Heart right ventricle (tissue), 16 donors: ENCODE measurements at regions not wholly inside any gene's neighbourhood (a gene's known extent, or its start where the extent isn't known, plus 50 kb on each side); places are given as distances from the start of the nearest gene placed in this dataset.

Source experiments
- ATAC-seq, 8 donors: fragments of 200-7000 bp; cut with Tn5 transposase; one replicate each; pipeline ENCODE4 v1.9.1; 2020; ENCODE audit warnings: mild to moderate bottlenecking in 8 of 8, moderate library complexity in 8 of 8, moderate number of reproducible peaks in 1 of 8
- DNase-seq, 2 donors: peaks; one replicate each; pipeline ENCODE4 v3.0.0-alpha.2; 2020
- H3K27ac ChIP-seq, 10 donors: fragments of 200-600 bp; sonication (generic) in 2 of 10; one replicate each; pipeline versions ENCODE4 v1.5.0 to v1.8.0; 2020 to 2022; ENCODE audit warnings: mild to moderate bottlenecking in 3 of 10
- H3K27me3 ChIP-seq, 7 donors: fragments of 200-600 bp; one replicate each; pipeline ENCODE4 v1.8.0; 2021 to 2022; ENCODE audit warnings: mild to moderate bottlenecking in 2 of 7
- H3K36me3 ChIP-seq, 9 donors: fragments of 200-600 bp; sonication (generic) in 1 of 9; one replicate each; pipeline versions ENCODE4 v1.5.0 to v1.8.0; 2020 to 2022; ENCODE audit warnings: mild to moderate bottlenecking in 2 of 9
- H3K4me1 ChIP-seq, 9 donors: fragments of 200-600 bp; sonication (generic) in 1 of 9; one replicate each; pipeline versions ENCODE4 v1.5.0 to v1.8.0; 2020 to 2022; ENCODE audit warnings: mild to moderate bottlenecking in 4 of 9
- H3K4me3 ChIP-seq, 10 donors: fragments of 200-600 bp; sonication (generic) in 2 of 10; one replicate each; pipeline versions ENCODE4 v1.5.0 to v1.8.0; 2020 to 2022; ENCODE audit warnings: mild to moderate bottlenecking in 7 of 10, moderate library complexity in 2 of 10
- H3K9me3 ChIP-seq, 11 donors: fragments of 200-600 bp in 10 of 11; sonication (generic) in 2 of 11; one replicate each; pipeline versions ENCODE4 v1.5.0 to v1.8.0; 2013 to 2022; ENCODE audit warnings: mild to moderate bottlenecking in 2 of 11, control low read depth in 1 of 11, moderate library complexity in 1 of 11
- WGBS, 2 donors: extraction: QIAGEN DNeasy Blood & Tissue Kit; methylation state at CpG; one replicate each; pipeline ENCODE4 v1.1.7; 2013; ENCODE audit warnings: inconsistent platforms in 1 of 2; 5-methylcytosine and 5-hydroxymethylcytosine counted together
- intact Hi-C, 10 donors: fragments of 100-400 bp; cut with DNase I; formaldehyde crosslinking; loops; one replicate each; pipeline versions ENCODE4 v1.11.1 to v1.14.2; 2022
- TF ChIP-seq, protein P1 (sequence below), 9 donors: fragments of 200-600 bp; sonication (generic) in 2 of 9; IDR thresholded peaks; one replicate each; pipeline versions ENCODE4 v1.5.0 to v1.8.0; 2021 to 2022; ENCODE audit warnings: antibody characterized with exemption in 9 of 9, mild to moderate bottlenecking in 5 of 9, moderate library complexity in 1 of 9
- donor health status: Arrhythmogenic right ventricular cardiomyopathy.
- donor health status: ischemic (EF 13 %, LVEDD 7.1; RV severe dilation, severe dysfunction).
- donor health status: healthy with polysubstance abuse.
- donor health status: DM: no; HTN: yes; CAD: no.
- donor health status: DM: no; HTN: no; CAD: no.
- donor health status: ischemic (EF 25% LVEDD 6.9; RV normal size, moderate dysfunction).
- donor health status: ischemic (EF 25% LVEDD 5.7; RV mildly dilated, moderate dysfunction).
- donor health status: healthy.
- donor health status: DM: yes; HTN: yes; CAD: no.
- donor health status: Ischemic cardiomyopathy.
- donor health status: ischemic (EF 35%, LVEDD 5.7; RV mildly dilated, moderate dysfunction).
- donor health status: nonischemic (EF 11% LVEDD 7.7; RV severe dilation, severe dysfunction).
- donor health status: DM: yes; HTN: yes; CAD: no.
- donor health status: PGD.
- donor health status: ischemic (EF 29% LVEDD 5.4; RV normal size, mild dysfunction).
- donor health status: nonischemic (EF 23%, LVEDD 6.1; RV moderate dilation, normal function).

DNA sequence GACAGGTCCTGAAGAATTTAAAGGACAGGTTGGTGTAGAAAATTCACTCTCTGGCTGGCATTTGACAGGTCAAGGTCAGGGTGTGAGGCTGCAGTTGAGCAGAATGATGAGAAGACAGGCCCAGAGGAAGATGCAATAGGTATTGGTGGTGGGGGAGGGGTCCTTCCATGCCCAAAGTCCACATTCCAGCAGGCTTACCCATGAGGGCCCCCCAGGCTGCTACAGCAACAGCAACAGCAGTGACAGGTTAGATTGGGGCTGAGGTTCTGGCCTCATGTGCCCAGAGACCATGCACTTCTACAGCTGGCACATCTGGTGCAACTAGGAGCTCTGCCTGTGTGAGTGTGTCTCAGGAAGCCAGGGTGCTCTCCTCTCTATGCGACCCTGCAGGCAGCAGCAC, 223.5 kb upstream of the GHITM start:
- Histone ChIP-seq H3K4me3 (no peak overlapping the region), H3K27me3 (peaks cover 0 to 9% (median 0%) of the 10 kb centered on the region in 7 donors), H3K36me3 (no peaks in the 10 kb centered on the region), H3K9me3 (no peaks in the 10 kb centered on the region), H3K4me1 (peaks cover 0 to 13% (median 0%) of the 10 kb centered on the region in 9 donors), H3K27ac (no peak overlapping the region)
- intact Hi-C loops, result no loop called here
- DNase-seq, result no peak
- 38 to 59% methylated on average over 1 of the region's 1 CpG for WGBS, 2 donors
- TF ChIP-seq, protein P1, sequence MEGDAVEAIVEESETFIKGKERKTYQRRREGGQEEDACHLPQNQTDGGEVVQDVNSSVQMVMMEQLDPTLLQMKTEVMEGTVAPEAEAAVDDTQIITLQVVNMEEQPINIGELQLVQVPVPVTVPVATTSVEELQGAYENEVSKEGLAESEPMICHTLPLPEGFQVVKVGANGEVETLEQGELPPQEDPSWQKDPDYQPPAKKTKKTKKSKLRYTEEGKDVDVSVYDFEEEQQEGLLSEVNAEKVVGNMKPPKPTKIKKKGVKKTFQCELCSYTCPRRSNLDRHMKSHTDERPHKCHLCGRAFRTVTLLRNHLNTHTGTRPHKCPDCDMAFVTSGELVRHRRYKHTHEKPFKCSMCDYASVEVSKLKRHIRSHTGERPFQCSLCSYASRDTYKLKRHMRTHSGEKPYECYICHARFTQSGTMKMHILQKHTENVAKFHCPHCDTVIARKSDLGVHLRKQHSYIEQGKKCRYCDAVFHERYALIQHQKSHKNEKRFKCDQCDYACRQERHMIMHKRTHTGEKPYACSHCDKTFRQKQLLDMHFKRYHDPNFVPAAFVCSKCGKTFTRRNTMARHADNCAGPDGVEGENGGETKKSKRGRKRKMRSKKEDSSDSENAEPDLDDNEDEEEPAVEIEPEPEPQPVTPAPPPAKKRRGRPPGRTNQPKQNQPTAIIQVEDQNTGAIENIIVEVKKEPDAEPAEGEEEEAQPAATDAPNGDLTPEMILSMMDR (IDR thresholded peaks at IDR 0.05), result no peak
- no peak for ATAC-seq

DNA sequence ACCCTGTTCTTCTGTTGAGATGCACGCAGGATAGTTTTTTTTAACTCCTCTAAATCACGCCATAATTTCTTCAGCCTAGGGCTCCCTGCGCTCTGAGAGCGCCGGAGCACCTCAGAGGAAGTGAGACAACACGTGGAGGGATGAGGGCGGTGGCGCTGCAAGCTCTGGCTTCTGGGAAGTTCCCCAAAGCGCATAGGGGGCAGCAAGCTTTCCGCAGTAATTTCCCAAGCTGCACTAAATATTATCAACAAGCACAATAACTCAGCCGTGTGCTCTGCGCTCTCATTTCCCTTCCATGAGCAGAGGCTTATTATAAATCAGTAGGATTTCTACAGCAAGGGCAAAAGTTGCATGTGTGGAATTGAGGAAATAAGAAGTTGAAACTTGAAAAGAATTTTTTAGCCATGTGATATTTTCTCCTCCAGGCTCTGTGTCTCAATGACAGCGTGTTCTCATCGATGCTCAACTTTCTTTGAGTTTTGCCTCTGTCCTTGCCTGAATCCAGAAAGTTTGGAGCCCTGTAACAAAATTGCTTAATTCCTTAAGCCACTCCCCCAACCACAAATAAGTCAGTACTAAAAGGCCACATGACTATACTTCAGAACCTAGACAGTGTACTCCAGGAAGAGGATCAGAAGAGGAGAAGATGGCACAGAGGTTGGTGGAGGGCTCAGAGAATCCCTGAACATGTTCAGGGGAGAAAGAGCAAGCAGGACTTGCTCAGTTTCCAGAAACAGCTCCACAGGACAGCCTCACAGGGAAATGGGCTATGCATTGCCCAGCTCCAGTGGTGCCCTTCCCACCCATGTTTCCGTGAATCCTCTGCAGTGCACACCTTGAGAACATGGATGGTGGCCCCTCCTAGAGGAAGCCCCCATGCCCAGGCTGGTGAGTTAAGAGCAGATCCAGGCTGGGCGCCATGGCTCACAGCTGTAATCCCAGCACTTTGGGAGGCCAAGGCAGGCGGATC, 221.5 kb upstream of the GHITM start:
- 33 to 49% methylated on average over 17 of the region's 17 CpGs for WGBS, 2 donors
- ATAC-seq, result peak in 5 of 8 donors; percentile 34 to 72 (median 51)
- DNase-seq, result peak in 1 of 2 donors; percentile 19
- peaks cover 0 to 7% (median 0%) of the 10 kb centered on the region in 7 donors for H3K27me3 ChIP-seq
- intact Hi-C loops, result no loop called here
- no peaks in the 10 kb centered on the region for H3K36me3 ChIP-seq
- peak overlapping the region in 1 of 10 donors; percentile 2 for H3K27ac ChIP-seq
- peaks cover 0 to 13% (median 0%) of the 10 kb centered on the region in 9 donors for H3K4me1 ChIP-seq
- TF ChIP-seq, protein P1 (IDR thresholded peaks at IDR 0.05), result peak in 5 of 9 donors; percentile 19 to 40 (median 28)
- no peaks in the 10 kb centered on the region for H3K9me3 ChIP-seq
- H3K4me3 ChIP-seq, result no peak overlapping the region

DNA sequence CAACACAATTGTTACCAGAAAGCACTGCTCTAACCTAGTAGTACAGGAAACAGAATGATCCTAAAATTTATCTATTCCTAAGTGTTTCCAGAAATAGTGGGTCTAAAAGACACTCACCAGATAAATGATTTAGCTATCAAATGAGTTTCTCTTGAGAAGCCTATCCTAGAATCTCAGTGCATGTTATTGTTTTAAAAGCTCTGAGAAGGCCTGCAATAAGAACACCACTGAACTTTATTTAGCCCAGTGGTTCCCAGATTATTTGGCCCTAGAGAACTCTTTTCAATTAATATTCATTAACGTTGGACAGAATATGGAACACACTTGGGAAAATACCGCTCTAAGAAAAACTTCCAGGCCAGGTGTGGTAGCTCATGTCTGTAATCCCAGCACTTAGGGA, 220.1 kb upstream of the GHITM start:
- Histone ChIP-seq H3K27me3 (peaks cover 0 to 7% (median 0%) of the 10 kb centered on the region in 7 donors), H3K4me1 (peaks cover 0 to 13% (median 0%) of the 10 kb centered on the region in 9 donors), H3K27ac (no peak overlapping the region), H3K36me3 (no peaks in the 10 kb centered on the region), H3K4me3 (no peak overlapping the region), H3K9me3 (no peaks in the 10 kb centered on the region)
- TF ChIP-seq, protein P1 (IDR thresholded peaks at IDR 0.05), result no peak
- intact Hi-C loops, result no loop called here
- DNase-seq (no peak), ATAC-seq (no peak)
- WGBS, 2 donors, result 87% methylated on average over 2 of the region's 2 CpGs

DNA sequence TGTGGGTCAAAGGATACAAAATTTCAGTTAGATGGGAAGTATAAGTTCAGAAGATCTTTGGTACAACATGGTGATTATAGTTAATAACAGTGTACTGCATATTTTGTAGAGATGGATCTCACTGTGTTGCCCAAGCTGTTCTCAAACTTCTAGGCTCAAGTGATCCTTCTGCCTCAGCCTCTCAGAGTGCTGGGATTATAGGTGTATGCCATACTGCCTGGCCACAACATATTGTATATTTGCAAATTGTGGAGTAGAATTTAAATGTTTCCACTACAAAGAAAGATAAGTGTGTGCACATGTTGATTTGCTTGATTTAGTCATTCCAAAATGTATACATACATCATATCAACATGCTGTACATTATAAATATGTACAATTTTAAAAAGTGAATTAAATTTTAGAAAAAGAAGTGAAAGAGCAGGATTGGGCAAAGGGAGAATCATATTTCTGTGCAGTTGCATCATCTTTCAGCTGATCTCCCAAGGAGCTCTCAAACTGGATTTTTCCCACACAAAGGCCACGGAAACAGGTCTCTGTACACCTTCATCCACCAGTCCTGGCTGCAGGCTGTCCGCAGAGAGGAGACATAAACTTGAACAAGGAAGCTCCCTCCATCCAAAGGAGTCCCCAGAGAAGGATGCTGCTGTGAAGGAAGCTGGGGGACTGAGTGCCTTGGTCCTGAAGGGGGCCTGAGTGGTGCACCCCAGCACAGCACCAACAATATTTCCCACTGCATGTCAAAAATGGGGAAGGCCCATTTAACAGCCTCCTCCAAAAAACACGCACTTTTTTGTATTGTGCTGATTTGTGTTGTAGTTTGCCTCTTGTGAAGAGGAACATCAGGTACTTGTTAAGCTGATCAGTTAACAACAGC, 217.1 kb upstream of the GHITM start:
- H3K4me1 ChIP-seq, result peaks cover 0 to 11% (median 0%) of the 10 kb centered on the region in 9 donors
- no peak for ATAC-seq
- DNase-seq, result no peak
- intact Hi-C loops, result no loop called here
- WGBS, 2 donors, result 83 to 85% methylated on average over 3 of the region's 3 CpGs
- peaks cover 0 to 10% (median 0%) of the 10 kb centered on the region in 7 donors for H3K27me3 ChIP-seq
- H3K9me3 ChIP-seq, result no peaks in the 10 kb centered on the region
- H3K4me3 ChIP-seq, result no peak overlapping the region
- no peaks in the 10 kb centered on the region for H3K36me3 ChIP-seq
- TF ChIP-seq, protein P1 (IDR thresholded peaks at IDR 0.05), result no peak
- no peak overlapping the region for H3K27ac ChIP-seq
